HepG2 (cell line): ENCODE measurements at regions not wholly inside any gene's neighbourhood (a gene's known extent, or its start where the extent isn't known, plus 50 kb on each side); places are given as distances from the start of the nearest gene placed in this dataset.

Experiments
- PHF8 ChIP-seq: sonication (generic); formaldehyde crosslinking; IDR thresholded peaks from 2 replicates; pipeline ENCODE4 v1.5.0; 2020; ENCODE audit warnings: missing genetic modification reagents
- ZNF460 ChIP-seq: sonication (generic); formaldehyde crosslinking; IDR thresholded peaks from 2 replicates; pipeline ENCODE4 v1.5.1; 2020; ENCODE audit warnings: missing genetic modification reagents, mild to moderate bottlenecking, borderline replicate concordance
- ZNF552 ChIP-seq: sonication (generic); formaldehyde crosslinking; IDR thresholded peaks from 2 replicates; pipeline ENCODE4 v1.9.0; 2022; ENCODE audit warnings: missing genetic modification reagents, mild to moderate bottlenecking, borderline replicate concordance
- ZNF644 ChIP-seq: IDR thresholded peaks from 2 replicates; pipeline ENCODE4 v1.6.1; 2016; ENCODE audit warnings: low read depth
- TF ChIP-seq, protein P1 (sequence below): sonication (generic); formaldehyde crosslinking; IDR thresholded peaks from 2 replicates; pipeline ENCODE4 v1.5.0; 2020; ENCODE audit warnings: mild to moderate bottlenecking, missing genetic modification reagents, moderate library complexity
- TF ChIP-seq, protein P2 (sequence below), 2 experiments: IDR thresholded peaks; 2 replicates each; pipeline ENCODE4 v1.6.1; 2011 to 2012; ENCODE audit warnings: low read length in 2 of 2, borderline replicate concordance in 1 of 2, low read depth in 1 of 2, mild to moderate bottlenecking in 1 of 2, moderate library complexity in 1 of 2
- TF ChIP-seq, protein P3 (sequence below): sonication (generic); formaldehyde crosslinking; IDR thresholded peaks from 2 replicates; pipeline ENCODE4 v1.4.0; 2020; ENCODE audit warnings: missing genetic modification reagents
- TF ChIP-seq, protein P4 (sequence below): sonication (generic); formaldehyde crosslinking; conservative IDR thresholded peaks from 2 replicates; pipeline ENCODE4 v1.4.0; 2020; ENCODE audit warnings: missing genetic modification reagents

DNA sequence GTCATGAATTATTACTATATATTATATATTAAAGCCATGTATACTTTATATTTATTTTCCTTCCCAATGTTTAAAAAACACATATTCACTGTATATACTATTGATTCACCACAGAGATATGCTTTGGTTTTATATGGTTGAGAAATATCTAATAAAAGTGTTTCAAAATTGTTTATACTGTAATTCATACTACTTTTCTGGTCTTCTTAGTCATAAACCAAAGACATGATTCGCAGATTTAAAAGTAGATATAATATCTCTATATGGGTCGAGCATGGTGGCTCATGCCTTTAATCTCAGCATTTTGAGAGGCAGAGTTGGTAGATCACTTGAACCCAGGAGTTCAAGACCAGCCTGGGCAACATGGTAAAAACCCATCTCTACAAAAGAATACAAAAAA is 738.4 kb downstream of the USP25 start:
- TF ChIP-seq, protein P1, sequence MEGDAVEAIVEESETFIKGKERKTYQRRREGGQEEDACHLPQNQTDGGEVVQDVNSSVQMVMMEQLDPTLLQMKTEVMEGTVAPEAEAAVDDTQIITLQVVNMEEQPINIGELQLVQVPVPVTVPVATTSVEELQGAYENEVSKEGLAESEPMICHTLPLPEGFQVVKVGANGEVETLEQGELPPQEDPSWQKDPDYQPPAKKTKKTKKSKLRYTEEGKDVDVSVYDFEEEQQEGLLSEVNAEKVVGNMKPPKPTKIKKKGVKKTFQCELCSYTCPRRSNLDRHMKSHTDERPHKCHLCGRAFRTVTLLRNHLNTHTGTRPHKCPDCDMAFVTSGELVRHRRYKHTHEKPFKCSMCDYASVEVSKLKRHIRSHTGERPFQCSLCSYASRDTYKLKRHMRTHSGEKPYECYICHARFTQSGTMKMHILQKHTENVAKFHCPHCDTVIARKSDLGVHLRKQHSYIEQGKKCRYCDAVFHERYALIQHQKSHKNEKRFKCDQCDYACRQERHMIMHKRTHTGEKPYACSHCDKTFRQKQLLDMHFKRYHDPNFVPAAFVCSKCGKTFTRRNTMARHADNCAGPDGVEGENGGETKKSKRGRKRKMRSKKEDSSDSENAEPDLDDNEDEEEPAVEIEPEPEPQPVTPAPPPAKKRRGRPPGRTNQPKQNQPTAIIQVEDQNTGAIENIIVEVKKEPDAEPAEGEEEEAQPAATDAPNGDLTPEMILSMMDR (CRISPR knock-in tag), result no peak
- TF ChIP-seq, protein P2, sequence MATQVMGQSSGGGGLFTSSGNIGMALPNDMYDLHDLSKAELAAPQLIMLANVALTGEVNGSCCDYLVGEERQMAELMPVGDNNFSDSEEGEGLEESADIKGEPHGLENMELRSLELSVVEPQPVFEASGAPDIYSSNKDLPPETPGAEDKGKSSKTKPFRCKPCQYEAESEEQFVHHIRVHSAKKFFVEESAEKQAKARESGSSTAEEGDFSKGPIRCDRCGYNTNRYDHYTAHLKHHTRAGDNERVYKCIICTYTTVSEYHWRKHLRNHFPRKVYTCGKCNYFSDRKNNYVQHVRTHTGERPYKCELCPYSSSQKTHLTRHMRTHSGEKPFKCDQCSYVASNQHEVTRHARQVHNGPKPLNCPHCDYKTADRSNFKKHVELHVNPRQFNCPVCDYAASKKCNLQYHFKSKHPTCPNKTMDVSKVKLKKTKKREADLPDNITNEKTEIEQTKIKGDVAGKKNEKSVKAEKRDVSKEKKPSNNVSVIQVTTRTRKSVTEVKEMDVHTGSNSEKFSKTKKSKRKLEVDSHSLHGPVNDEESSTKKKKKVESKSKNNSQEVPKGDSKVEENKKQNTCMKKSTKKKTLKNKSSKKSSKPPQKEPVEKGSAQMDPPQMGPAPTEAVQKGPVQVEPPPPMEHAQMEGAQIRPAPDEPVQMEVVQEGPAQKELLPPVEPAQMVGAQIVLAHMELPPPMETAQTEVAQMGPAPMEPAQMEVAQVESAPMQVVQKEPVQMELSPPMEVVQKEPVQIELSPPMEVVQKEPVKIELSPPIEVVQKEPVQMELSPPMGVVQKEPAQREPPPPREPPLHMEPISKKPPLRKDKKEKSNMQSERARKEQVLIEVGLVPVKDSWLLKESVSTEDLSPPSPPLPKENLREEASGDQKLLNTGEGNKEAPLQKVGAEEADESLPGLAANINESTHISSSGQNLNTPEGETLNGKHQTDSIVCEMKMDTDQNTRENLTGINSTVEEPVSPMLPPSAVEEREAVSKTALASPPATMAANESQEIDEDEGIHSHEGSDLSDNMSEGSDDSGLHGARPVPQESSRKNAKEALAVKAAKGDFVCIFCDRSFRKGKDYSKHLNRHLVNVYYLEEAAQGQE (IDR thresholded peaks at IDR 0.05; ENCODE audit: borderline replicate concordance in 1 of 2, low read depth in 1 of 2, low read length in 2 of 2), result no peak
- TF ChIP-seq, protein P3, sequence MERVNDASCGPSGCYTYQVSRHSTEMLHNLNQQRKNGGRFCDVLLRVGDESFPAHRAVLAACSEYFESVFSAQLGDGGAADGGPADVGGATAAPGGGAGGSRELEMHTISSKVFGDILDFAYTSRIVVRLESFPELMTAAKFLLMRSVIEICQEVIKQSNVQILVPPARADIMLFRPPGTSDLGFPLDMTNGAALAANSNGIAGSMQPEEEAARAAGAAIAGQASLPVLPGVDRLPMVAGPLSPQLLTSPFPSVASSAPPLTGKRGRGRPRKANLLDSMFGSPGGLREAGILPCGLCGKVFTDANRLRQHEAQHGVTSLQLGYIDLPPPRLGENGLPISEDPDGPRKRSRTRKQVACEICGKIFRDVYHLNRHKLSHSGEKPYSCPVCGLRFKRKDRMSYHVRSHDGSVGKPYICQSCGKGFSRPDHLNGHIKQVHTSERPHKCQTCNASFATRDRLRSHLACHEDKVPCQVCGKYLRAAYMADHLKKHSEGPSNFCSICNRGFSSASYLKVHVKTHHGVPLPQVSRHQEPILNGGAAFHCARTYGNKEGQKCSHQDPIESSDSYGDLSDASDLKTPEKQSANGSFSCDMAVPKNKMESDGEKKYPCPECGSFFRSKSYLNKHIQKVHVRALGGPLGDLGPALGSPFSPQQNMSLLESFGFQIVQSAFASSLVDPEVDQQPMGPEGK (CRISPR knock-in tag), result no peak
- TF ChIP-seq ZNF644, result no peak
- no peak for TF ChIP-seq ZNF460 (CRISPR knock-in tag)
- TF ChIP-seq PHF8, result no peak
- TF ChIP-seq, protein P4, sequence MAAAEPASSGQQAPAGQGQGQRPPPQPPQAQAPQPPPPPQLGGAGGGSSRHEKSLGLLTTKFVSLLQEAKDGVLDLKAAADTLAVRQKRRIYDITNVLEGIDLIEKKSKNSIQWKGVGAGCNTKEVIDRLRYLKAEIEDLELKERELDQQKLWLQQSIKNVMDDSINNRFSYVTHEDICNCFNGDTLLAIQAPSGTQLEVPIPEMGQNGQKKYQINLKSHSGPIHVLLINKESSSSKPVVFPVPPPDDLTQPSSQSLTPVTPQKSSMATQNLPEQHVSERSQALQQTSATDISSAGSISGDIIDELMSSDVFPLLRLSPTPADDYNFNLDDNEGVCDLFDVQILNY (CRISPR knock-in tag), result no peak
- TF ChIP-seq ZNF552 (CRISPR knock-in tag), result no peak
